Stimulated activated naive CD4-positive, alpha-beta T cell treated with Interleukin-2 at 50 U/mL for 16 hours (primary cell): ENCODE measurements at regions not wholly inside any gene's neighbourhood (a gene's known extent, or its start where the extent isn't known, plus 50 kb on each side); places are given as distances from the start of the nearest gene placed in this dataset.

ENCODE experiments used
- DNase-seq: peaks from one replicate; lab custom pipeline; 2025; lab: John Stamatoyannopoulos, UW

DNA sequence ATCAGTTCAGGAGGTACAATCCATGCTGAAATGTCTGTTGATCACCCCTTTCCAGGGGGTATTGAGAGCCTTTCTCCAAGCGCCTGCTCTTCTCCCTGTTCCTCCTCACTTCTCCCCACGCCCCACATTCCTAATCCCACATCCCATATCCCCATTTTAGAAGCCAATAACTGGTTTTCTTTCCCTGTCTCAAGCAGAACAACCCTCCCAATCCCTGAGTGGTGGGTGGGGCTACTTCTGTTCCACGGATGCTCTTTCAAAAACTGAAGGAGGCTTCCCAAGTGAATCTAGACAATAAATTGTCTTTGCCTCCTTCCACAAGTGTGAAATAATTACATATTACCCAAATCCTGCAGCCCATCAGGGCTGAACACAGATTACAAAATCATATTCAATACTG, 77.0 kb upstream of the SEMA6A start:
- DNase-seq: no peak

DNA sequence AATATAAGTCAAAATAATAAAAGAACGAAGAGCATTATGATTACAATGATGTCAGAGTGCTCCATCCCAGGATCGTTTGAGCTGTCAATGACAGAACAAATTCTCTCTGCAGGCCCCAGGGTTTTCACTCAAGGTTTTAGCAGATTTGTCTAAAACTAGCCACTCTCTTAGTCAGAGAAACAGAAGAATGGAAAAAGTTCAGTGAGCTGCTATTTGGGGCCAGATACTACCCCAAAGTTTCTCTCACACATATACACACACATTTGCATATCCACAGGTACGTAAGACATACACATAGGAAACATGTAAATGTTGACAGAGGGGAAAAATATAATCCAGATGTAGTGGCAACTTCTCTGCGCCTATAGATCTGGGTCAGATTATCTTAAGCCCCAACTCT, 76.3 kb upstream of the SEMA6A start:
- DNase-seq: no peak

DNA sequence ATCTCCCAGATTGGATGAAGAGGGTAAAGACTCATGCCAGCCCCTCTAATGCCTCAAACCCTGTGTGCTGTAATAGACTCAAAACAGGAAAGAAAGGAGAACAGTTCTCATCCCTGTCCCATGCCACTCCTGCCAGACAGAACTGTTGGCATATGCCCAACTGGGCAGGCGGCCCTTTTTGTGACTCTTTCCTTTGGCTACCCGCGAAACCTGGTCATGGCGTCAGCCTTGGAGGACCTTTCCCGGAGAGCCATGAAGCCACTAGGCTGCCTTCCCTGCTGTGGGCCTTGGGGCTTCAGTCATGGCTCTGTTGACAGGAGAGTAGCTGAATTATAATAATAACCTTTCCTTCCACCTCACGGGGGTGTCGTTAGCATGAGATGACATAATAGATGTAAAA, 75.9 kb upstream of the SEMA6A start:
- no peak for DNase-seq

DNA sequence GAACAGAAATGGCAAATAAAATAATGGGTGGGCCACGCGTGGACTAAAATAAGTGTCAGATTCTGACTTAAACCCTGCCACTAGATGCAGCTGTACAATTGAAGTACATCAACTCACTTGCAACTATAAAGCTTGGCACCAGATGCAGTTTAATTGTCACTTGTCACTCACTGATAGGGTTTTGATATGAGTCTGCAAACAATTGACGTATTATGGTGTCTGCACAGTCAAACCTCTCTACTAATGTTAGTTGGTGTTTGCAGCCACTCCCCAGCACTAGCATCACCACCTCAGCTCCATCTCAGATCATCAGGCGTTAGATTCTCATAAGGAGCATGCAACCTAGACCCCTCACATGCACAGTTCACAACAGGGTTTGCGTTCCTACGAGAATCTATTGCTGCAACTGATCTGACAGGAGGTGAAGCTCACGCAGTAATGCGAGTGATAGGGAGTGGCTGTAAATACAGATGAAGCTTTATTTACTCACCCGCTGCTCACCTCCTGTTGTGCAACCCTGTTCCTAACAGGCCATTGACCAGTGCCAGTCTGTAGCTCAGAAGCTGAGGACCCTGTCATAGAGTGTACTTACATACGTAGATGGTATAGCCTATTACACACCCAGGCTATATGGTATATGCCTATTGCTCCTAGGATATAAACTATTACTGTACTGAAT, 72.1 kb upstream of the SEMA6A start:
- DNase-seq: no peak

GRCh38 chr5:116645627-116646026, 71.0 kb upstream of the SEMA6A start:
- DNase-seq: no peak

DNA sequence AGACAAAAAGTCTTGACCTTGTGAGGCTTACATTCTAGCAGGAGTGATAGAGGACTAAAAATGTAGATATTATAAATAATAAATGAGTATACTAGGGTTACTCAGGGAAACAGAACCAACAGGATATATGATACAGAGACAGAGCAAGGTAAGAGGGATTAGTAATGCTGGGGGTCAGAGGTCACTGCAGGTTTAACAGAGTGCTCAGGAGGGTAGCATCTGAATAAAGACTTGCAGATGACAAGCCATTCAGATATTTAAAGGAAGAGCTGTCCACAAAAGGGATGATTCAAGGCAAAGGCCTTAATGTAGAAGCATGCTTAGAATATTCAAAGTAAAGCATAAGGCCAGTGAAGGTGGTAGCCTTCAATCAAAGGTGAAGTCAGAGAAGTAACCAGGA, 65.6 kb upstream of the SEMA6A start:
- no peak for DNase-seq

DNA sequence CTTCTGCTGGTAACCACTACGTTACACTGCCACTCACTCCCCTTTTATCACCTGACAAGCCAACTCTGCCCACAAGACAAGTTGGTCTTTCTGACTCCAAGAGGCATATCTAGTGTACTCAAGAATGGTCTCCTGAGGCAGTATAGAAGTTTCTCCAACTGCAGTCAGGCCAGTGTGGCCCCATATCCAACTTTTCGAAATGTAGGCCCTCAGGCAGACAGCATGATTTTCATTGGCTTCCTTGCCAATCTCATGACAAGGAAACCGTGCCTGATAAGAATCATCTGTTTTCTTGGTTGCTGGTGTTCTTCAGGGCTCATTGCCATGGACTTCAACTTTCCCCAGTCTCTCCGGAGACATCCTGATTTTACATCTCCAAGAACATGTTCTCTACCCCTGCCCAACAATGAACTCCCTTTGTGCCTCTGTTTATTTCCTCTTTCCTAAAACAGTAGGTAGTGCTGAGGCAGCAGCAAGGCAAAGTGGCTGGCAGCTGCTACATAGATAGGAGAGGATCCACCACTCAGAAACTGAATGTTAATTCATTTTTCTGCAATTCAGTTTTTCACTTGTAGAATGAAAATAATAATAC, 62.6 kb upstream of the SEMA6A start:
- no peak for DNase-seq

- no peak for DNase-seq
Measured at GRCh38 chr5:116632890-116633289, 58.3 kb upstream of the SEMA6A start.

- no peak for DNase-seq
Measured at GRCh38 chr5:116631147-116631546, 56.5 kb upstream of the SEMA6A start.

- no peak for DNase-seq
Measured at GRCh38 chr5:116629168-116629567, 54.5 kb upstream of the SEMA6A start.

DNA sequence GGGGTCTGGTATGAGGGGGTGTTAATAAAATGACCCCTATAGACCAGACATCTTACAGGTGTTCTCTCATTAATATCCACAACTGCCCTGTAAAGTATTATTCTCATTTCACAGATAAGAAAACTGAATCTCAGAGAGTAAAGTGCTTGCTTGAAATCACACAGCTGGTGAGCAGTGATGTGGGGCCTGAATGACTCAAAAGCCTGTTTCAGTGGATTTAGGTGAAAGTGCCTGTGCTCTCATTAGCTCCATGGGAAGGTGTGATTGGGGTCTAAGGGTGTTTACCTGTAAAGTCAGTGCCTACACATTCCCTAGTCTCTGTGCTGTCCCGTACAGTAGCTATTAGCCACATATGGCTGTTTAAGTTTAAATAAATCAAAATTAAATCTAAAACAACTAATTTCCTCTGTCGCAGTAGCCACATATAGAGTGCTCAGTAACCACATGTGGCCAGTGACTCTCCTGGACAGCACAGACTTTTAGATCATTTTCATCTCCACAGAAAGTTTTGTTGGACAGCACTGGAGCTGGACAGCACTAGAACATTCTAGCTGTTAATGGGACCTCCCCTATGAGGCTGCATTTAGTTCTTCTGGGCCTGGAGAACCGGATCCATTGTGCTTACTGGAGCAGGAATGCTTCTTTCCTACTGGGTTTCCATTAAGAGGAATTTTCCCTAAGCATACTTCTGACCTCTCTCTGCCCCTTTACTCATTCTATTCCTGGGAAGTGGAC, 52.5 kb upstream of the SEMA6A start:
- DNase-seq: no peak

GRCh38 chr5:116626272-116626723, 51.7 kb upstream of the SEMA6A start:
- DNase-seq: no peak
